ENCODE measurements at regions not wholly inside any gene's neighbourhood (a gene's known extent, or its start where the extent isn't known, plus 50 kb on each side); places are given as distances from the start of the nearest gene placed in this dataset.
"Not testable (repeated sequence)": the region's sequence is repeated elsewhere in the genome, so short reads cannot be mapped to it uniquely, and the experiment has no call there.

- no peak for DNase-seq (ENCODE audit: low read depth in 2 of 2)
These were observed 235.2 kb upstream of the DAB2 start for GRCh38 chr5:39660020-39660419.

- no peak for DNase-seq (ENCODE audit: low read depth in 2 of 2)
These were observed 234.1 kb upstream of the DAB2 start for GRCh38 chr5:39658866-39659265.

- no peak for DNase-seq (ENCODE audit: low read depth in 2 of 2)
These were observed 233.2 kb upstream of the DAB2 start for GRCh38 chr5:39657943-39658342.

GRCh38 chr5:39656600-39656999, 231.8 kb upstream of the DAB2 start:
- DNase-seq (ENCODE audit: low read depth in 2 of 2): no peak

GRCh38 chr5:39654715-39655114, 229.9 kb upstream of the DAB2 start:
- DNase-seq (ENCODE audit: low read depth in 2 of 2): no peak

- DNase-seq (ENCODE audit: low read depth in 2 of 2): not testable (repeated sequence)
These were observed 227.7 kb upstream of the DAB2 start for GRCh38 chr5:39652481-39652880.

- DNase-seq (ENCODE audit: low read depth in 2 of 2): no peak
These were observed 227.3 kb upstream of the DAB2 start for GRCh38 chr5:39652036-39652435.

GRCh38 chr5:39650008-39650762, 225.4 kb upstream of the DAB2 start:
- DNase-seq (ENCODE audit: low read depth in 2 of 2): no peak

- no peak for DNase-seq (ENCODE audit: low read depth in 2 of 2)
These were observed 224.1 kb upstream of the DAB2 start for GRCh38 chr5:39648848-39649227.

- no peak for DNase-seq (ENCODE audit: low read depth in 2 of 2)
These were observed 223.5 kb upstream of the DAB2 start for GRCh38 chr5:39648085-39648847.

- no peak for DNase-seq (ENCODE audit: low read depth in 2 of 2)
These were observed 215.8 kb upstream of the DAB2 start for GRCh38 chr5:39640552-39640951.

GRCh38 chr5:39639618-39640089, 214.9 kb upstream of the DAB2 start:
- DNase-seq (ENCODE audit: low read depth in 2 of 2): no peak

GRCh38 chr5:39638813-39639212, 214.0 kb upstream of the DAB2 start:
- DNase-seq (ENCODE audit: low read depth in 2 of 2): no peak

GRCh38 chr5:39633057-39633456, 208.3 kb upstream of the DAB2 start:
- DNase-seq (ENCODE audit: low read depth in 2 of 2): no peak

GRCh38 chr5:39631958-39632357, 207.2 kb upstream of the DAB2 start:
- no peak for DNase-seq (ENCODE audit: low read depth in 2 of 2)

- no peak for DNase-seq (ENCODE audit: low read depth in 2 of 2)
These were observed 205.2 kb upstream of the DAB2 start for GRCh38 chr5:39629946-39630345.

- no peak for DNase-seq (ENCODE audit: low read depth in 2 of 2)
These were observed 203.6 kb upstream of the DAB2 start for GRCh38 chr5:39628348-39628747.

- DNase-seq (ENCODE audit: low read depth in 2 of 2): no peak
These were observed 200.1 kb upstream of the DAB2 start for GRCh38 chr5:39624890-39625289.

GRCh38 chr5:39624268-39624886, 199.6 kb upstream of the DAB2 start:
- no peak for DNase-seq (ENCODE audit: low read depth in 2 of 2)

- DNase-seq (ENCODE audit: low read depth in 2 of 2): no peak
These were observed 198.6 kb upstream of the DAB2 start for GRCh38 chr5:39623291-39623865.

- no peak for DNase-seq (ENCODE audit: low read depth in 2 of 2)
These were observed 197.5 kb upstream of the DAB2 start for GRCh38 chr5:39622281-39622680.

GRCh38 chr5:39619168-39619818, 194.5 kb upstream of the DAB2 start:
- DNase-seq (ENCODE audit: low read depth in 2 of 2): no peak
